Pancreas (tissue), 10 donors: ENCODE measurements at regions not wholly inside any gene's neighbourhood (a gene's known extent, or its start where the extent isn't known, plus 50 kb on each side); places are given as distances from the start of the nearest gene placed in this dataset.

Experiments
- ATAC-seq, 4 donors: fragments of 200-7000 bp; cut with Tn5 transposase; one replicate each; pipeline versions ENCODE4 v1.8.0 to v1.9.1; 2020; ENCODE audit warnings: mild to moderate bottlenecking in 4 of 4, moderate library complexity in 4 of 4
- DNase-seq, 6 donors: peaks; one replicate each; pipeline ENCODE4 v3.0.0-alpha.2; 2020
- FAIRE-seq: peaks from 2 replicates; lab custom pipeline; 2012; peaks lifted over from hg19 to GRCh38; lab: Jason Lieb, UNC
- H3K27ac ChIP-seq, 4 donors: fragments of 200-600 bp; sonication (generic); 1 replicate in 3 of 4; 2 replicates in 1 of 4; pipeline versions ENCODE4 v1.5.0 to v1.8.0; 2020
- H3K27me3 ChIP-seq, 4 donors: fragments of 200-600 bp; one replicate each; pipeline ENCODE4 v1.8.0; 2021
- H3K36me3 ChIP-seq, 3 donors: fragments of 200-600 bp; sonication (generic) in 1 of 3; one replicate each; pipeline versions ENCODE4 v1.5.0 to v1.8.0; 2020 to 2021
- H3K4me1 ChIP-seq, 3 donors: fragments of 200-600 bp; one replicate each; pipeline ENCODE4 v1.8.0; 2021
- H3K4me3 ChIP-seq, 4 donors: fragments of 200-600 bp; sonication (generic) in 2 of 4; one replicate each; pipeline versions ENCODE4 v1.5.0 to v1.8.0; 2020 to 2021
- H3K9me3 ChIP-seq, 4 donors: fragments of 200-600 bp; one replicate each; pipeline ENCODE4 v1.8.0; 2021
- CTCF ChIP-seq, 4 donors: fragments of 200-600 bp; sonication (generic) in 3 of 4; IDR thresholded peaks; one replicate each; pipeline versions ENCODE4 v1.5.0 to v1.8.0; 2021; ENCODE audit warnings: antibody characterized with exemption in 4 of 4
- WGBS, 2 donors: extraction: QIAGEN DNeasy Blood & Tissue Kit; methylation state at CpG; one replicate each; pipeline ENCODE4 v1.1.7; 2013; 5-methylcytosine and 5-hydroxymethylcytosine counted together
- intact Hi-C, 3 donors: fragments of 100-400 bp; cut with DNase I; formaldehyde crosslinking; loops; one replicate each; pipeline versions ENCODE4 v1.11.1 to v1.14.2; 2022
- donor health status: healthy with polysubstance abuse.
- donor health status: DM: no; HTN: no; CAD: no; lungs with moderate emphysema.
- donor health status: DM: no; HTN: no; CAD: no.
- donor health status: control.
- donor health status: control.
- donor health status: Bipolar disorder and iron deficiency.
- donor health status: DM: yes; HTN: yes; CAD: no.
- donor health status: DM: no; HTN: no; CAD: no.
- donor health status: DM: no; HTN: no; CAD: no.
- donor health status: DM: yes; HTN: yes; CAD: no.

- Histone ChIP-seq H3K36me3 (no peaks in the 10 kb centered on the region), H3K9me3 (no peaks in the 10 kb centered on the region), H3K4me3 (no peak overlapping the region), H3K4me1 (no peaks in the 10 kb centered on the region), H3K27me3 (no peaks in the 10 kb centered on the region), H3K27ac (no peak overlapping the region)
- DNase-seq, result no peak
- ATAC-seq, result no peak
- 64 to 78% methylated on average over 3 of the region's 3 CpGs for WGBS, 2 donors
- no peak for TF ChIP-seq CTCF (IDR thresholded peaks at IDR 0.05)
- no peak for FAIRE-seq
- intact Hi-C loops, result no loop called here
Observed at GRCh38 chr10:62746951-62747729, 57.4 kb upstream of the ADO start.

GRCh38 chr10:62748386-62748785, 56.1 kb upstream of the ADO start:
- DNase-seq (no peak), FAIRE-seq (no peak), ATAC-seq (no peak)
- intact Hi-C loops, result no loop called here
- Histone ChIP-seq H3K4me1 (no peaks in the 10 kb centered on the region), H3K36me3 (no peaks in the 10 kb centered on the region), H3K27me3 (no peaks in the 10 kb centered on the region), H3K4me3 (no peak overlapping the region), H3K27ac (no peak overlapping the region), H3K9me3 (no peaks in the 10 kb centered on the region)
- no peak for TF ChIP-seq CTCF (IDR thresholded peaks at IDR 0.05)

GRCh38 chr10:62749093-62749683, 55.3 kb upstream of the ADO start:
- intact Hi-C loops, result no loop called here
- ATAC-seq (no peak), FAIRE-seq (no peak), DNase-seq (no peak)
- Histone ChIP-seq H3K4me3 (no peak overlapping the region), H3K27me3 (no peaks in the 10 kb centered on the region), H3K4me1 (no peaks in the 10 kb centered on the region), H3K27ac (no peak overlapping the region), H3K9me3 (no peaks in the 10 kb centered on the region), H3K36me3 (no peaks in the 10 kb centered on the region)
- 59 to 61% methylated on average over 5 of the region's 5 CpGs for WGBS, 2 donors
- no peak for TF ChIP-seq CTCF (IDR thresholded peaks at IDR 0.05)
